NCI-H1092 treated with DMSO at 0.1 percent for 48 hours (cell line): ENCODE measurements at regions not wholly inside any gene's neighbourhood (a gene's known extent, or its start where the extent isn't known, plus 50 kb on each side); places are given as distances from the start of the nearest gene placed in this dataset.

Source experiments
- DNase-seq: peaks from one replicate; lab custom pipeline; 2025; lab: John Stamatoyannopoulos, UW

GRCh38 chr12:46468813-46469212, 96.2 kb upstream of the SLC38A2 start:
- DNase-seq: no peak

GRCh38 chr12:46468160-46468559, 95.6 kb upstream of the SLC38A2 start:
- DNase-seq: no peak

GRCh38 chr12:46465307-46465706, 92.7 kb upstream of the SLC38A2 start:
- DNase-seq: no peak

- DNase-seq: no peak
Measured at GRCh38 chr12:46464863-46465262, 92.3 kb upstream of the SLC38A2 start.

- DNase-seq: no peak
Measured at GRCh38 chr12:46462641-46463355, 90.2 kb upstream of the SLC38A2 start.

DNA sequence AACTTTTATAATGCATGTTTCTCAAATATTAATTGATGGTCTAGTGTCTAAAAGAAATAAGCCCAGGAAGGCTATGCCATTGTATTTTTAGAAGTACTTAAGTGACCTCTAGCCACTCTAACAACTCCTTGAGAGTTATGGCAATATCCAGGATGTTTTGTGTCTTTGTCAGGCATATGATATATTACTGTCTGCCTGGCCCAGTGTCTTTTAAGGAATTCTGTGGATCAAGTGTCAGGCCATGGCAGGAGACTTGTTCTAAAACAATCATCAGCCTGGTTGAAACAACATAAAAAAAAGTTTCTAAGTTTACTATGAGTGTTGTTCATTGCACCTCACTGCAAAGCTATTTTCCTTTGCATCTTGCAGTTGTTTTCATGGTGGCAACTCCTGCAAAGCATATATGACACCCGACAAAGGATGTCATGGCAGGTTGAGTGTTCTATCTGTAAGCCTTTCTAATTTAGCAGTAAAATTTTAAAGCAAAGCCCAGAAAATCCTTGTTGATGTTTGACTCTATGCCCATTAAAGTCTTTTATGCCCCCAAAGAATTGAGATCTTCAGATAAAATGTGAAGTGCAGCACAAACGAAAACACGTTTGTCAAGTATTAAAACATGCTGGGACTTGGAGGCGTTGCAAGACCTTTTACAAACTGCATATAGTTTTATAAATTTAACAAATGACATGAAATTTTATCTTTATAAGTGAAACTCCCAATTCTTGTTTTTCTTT, 89.5 kb upstream of the SLC38A2 start:
- DNase-seq: no peak

DNA sequence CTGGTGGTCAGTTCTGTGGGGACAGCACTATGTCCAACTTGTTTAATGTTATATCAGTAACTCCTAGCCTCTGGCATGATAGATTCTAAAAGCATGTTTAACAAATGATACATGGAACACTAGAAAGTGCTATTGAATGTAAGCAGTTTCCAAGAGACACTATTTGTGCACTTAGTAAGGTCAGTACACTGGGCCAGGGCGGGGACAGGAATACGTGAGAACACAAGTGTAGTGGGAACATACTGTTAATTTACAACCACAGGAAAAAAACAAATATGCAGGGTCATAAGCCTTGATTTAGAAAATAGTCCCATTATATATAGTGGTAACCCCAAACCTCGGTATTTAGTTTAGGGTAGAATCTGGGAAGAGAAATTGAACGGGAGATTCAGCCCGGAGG, 88.9 kb upstream of the SLC38A2 start:
- no peak for DNase-seq

DNA sequence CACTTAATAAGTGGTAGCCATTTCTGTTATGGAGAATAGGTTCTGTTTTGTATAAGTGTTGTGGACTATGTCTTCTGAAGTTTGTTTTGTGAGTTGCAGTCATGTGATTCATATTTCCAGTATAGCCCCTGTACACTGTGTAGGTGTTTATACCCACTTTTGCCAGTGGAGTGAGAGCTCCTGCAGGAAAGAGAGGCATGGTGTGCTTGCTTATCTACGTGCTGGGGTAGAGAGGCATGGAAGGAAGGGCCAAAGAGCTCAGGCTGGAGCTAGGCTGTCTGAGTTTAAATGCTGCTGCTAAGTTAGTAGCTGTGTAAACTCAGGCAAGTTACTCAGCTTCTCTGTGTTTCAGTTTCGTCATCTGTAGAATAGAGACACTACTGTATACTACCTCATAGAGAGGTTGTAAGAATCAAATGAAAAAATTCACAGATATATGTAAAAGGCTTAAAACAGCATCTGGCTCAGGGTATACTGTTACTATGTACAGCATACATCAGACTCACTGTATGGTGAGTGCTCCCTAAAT, 88.2 kb upstream of the SLC38A2 start:
- DNase-seq: no peak

GRCh38 chr12:46459861-46460545, 87.4 kb upstream of the SLC38A2 start:
- no peak for DNase-seq

DNA sequence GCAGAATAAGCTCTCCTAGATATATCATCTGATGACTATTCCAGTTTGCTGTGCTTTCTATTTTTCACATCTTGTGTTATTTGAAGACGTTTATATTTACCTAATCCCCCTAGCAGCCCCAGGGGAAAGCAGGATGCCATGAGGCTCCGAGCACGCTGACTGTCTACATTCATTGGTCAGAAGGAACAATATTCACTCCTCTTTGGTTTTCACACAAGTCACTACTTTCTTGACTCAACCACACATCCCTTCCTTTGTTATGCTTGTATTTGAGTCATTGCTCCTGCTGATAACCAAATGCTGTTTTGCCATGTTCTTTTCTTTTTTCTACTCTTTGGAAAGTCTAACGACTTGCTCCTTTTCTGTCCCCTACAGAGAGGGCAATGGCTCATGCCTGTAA, 86.5 kb upstream of the SLC38A2 start:
- DNase-seq: no peak

DNA sequence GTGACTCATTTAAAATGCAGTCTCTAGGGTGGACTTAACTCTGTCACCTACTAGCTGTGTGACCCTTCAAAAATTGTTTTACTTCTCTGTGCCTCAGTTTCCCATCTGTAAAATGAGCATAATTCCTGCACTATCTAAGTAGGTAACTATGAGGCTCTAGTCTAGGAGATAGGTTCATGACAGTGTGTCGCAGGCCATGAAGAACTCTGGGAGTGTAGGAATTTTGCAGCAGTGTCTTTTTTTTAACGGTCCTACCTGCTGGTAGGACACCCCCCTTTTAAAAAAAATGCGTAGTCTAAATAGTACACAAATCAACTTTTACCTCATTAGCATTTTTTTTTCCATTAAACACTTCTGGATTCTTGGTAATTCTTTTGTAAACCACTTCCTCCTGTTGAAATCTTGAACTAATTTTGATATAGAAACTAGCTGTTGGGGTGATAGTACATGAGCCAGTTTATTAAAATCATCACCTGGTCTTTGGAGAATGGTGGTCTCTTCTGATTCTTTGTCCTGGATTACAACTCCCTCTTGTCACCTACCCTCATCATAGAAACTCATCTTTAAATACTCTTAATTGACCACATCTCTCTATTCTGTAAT, 86.0 kb upstream of the SLC38A2 start:
- DNase-seq: no peak

DNA sequence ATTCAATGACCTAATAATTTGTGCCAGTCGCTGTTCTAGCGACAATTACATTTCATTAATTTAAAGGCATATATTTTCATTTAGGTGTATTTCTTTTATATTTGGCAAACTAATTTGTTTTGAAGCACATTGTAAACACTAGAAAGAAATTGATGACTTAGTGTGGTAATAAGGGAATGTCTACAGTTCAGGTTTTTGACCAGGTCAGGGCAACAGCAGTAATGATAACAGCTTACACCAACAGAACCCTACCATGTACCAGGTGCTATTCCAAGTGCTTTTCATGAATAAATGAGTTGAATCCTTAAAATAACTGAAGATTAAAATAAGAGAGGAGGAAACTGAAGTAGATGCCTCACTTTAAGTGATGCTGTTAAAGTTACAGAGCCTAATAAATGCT, 85.4 kb upstream of the SLC38A2 start:
- DNase-seq: no peak

- DNase-seq: no peak
Measured at GRCh38 chr12:46456356-46457334, 84.1 kb upstream of the SLC38A2 start.

DNA sequence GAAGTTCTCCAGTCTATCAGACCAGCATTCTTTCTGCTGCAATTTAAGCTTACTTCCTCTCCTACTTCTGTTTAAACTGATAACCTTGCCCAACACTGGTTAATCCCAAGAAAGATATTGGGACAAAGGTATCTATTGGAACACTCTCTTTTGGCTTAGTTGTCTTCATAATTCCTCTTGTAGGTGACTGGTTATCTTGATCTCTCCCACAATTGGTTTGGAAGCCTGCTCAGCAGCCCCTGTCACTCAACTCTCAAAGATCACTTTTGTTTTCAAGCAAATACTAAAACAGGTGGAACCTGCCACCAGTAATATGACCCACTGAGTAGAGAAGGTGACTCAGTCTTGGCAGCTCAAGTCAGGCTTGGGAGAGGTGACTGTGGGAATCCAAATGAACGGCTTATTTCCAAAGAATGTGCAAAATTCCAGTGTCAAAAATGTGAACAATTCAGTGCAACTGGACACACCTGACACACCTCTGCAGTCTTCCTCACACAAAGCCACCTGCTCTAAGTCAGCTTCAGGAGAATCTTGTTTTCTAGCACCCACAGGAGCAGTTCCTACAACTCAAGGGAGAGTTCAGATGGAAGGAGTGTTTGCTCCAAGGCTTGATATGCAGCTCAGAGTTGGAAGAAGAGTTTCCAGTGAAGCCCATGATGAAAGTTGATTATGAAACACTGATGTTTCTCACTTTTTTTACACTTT, 83.2 kb upstream of the SLC38A2 start:
- DNase-seq: no peak

GRCh38 chr12:46454981-46455380, 82.4 kb upstream of the SLC38A2 start:
- no peak for DNase-seq

DNA sequence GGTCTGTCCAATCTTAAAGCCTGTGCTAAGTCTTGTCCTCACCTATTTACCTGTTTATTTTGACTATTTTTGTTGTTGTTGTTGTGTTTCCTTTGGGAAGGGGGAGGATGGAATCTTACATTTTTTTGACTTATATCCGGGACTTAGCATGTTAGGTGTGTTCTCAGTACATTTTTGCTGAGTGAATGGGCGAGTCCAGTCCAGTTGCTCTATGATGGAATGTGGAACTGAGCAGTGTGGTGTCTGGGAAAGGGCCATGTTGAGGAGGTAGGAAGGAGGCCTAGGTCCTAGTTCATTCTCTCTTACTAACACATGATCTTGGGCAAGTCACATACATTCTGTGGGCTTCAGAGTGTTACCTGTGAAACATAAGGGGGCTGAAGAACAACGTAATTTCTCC, 80.9 kb upstream of the SLC38A2 start:
- no peak for DNase-seq

DNA sequence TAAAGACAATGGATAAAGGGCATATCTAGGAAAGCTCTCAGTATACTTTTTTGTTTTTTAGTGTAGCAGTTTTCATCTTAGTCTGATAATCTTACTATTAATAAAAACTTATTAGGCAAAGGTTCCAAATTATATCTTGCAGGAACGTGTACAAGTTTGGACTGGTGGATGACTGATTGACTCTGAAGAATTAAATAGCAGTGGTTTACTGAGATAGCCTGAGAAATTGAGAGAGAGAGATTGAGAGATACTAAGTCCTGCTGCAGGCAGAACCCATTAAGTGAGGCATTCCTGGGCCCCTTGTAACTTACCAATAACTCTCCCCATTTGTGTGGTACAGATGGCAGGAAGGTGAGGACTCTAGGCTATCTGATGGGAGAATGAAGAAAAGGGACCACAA, 80.2 kb upstream of the SLC38A2 start:
- no peak for DNase-seq

DNA sequence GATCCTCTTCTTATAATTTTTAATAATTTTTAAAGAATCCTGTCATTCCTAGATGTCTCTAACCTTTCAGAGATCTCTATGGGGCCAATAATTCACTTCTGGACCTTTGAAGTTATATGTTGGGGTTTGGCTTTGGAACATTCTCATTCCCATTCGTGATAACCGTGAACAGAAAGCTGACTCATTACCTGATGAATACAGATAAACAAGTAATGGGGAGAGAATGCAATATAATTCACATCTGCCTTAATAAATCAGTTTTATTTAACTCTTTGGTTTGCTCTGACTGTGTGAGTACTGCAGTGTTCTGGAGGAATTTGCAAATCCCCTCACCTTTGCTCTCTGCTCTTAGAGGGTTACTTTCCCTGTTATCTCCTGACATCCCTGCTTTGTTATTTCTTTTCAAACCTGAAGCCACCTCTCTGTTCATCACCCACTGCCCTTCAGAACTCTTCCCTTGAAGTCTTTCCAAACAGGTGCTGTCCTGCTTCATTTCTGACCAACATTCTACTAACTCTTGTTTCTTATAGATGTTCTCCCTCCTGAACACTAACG, 79.6 kb upstream of the SLC38A2 start:
- no peak for DNase-seq

GRCh38 chr12:46451276-46452021, 78.9 kb upstream of the SLC38A2 start:
- DNase-seq: no peak
